SU-DHL-6 (cell line): ENCODE measurements at regions not wholly inside any gene's neighbourhood (a gene's known extent, or its start where the extent isn't known, plus 50 kb on each side); places are given as distances from the start of the nearest gene placed in this dataset.

ENCODE experiments used
- H2AFZ ChIP-seq: fragments of 200-600 bp; sonication (generic); 2 replicates; pipeline ENCODE4 v1.6.1; 2014; ENCODE audit warnings: low read depth, mild to moderate bottlenecking, moderate library complexity, mixed read lengths, antibody characterized with exemption, low read length; ENCODE audit not compliant: severe bottlenecking
- H3F3A ChIP-seq: fragments of 200-600 bp; shearing (Covaris generic); 2 replicates; pipeline ENCODE4 v1.6.0; 2016; ENCODE audit warnings: antibody characterized with exemption, mild to moderate bottlenecking; ENCODE audit not compliant: insufficient read depth
- H3K27ac ChIP-seq: fragments of 200-600 bp; sonication (generic); 2 replicates; pipeline ENCODE4 v1.5.1; 2016; ENCODE audit warnings: low read depth, mild to moderate bottlenecking, low read length, moderate library complexity, mixed read lengths
- H3K27me3 ChIP-seq: fragments of 200-600 bp; sonication (generic), shearing (Covaris generic); 2 replicates; pipeline ENCODE4 v1.6.0; 2014; ENCODE audit warnings: mild to moderate bottlenecking, low read length
- H3K36me3 ChIP-seq: fragments of 200-600 bp; sonication (generic); 2 replicates; pipeline ENCODE4 v1.6.1; 2014; ENCODE audit warnings: mild to moderate bottlenecking, low read length, mixed read lengths
- H3K4me2 ChIP-seq: fragments of 300-600, 200-600 bp; shearing (Covaris generic), sonication (generic); 2 replicates; pipeline ENCODE4 v1.6.0; 2014; ENCODE audit warnings: low read length, low read depth, mild to moderate bottlenecking; ENCODE audit not compliant: poor library complexity, severe bottlenecking
- H3K4me3 ChIP-seq: fragments of 200-600 bp; sonication (generic); 2 replicates; pipeline ENCODE4 v1.5.1; 2014; ENCODE audit warnings: antibody characterized with exemption, low read length, mild to moderate bottlenecking, mixed read lengths; ENCODE audit not compliant: insufficient read depth, poor library complexity, severe bottlenecking
- H3K79me2 ChIP-seq: fragments of 200-600 bp; sonication (generic); 2 replicates; pipeline ENCODE4 v1.6.1; 2014; ENCODE audit warnings: mild to moderate bottlenecking, low read length, moderate library complexity; ENCODE audit not compliant: insufficient read depth
- H3K9ac ChIP-seq: fragments of 200-600 bp; sonication (generic); 2 replicates; pipeline ENCODE4 v1.7.0; 2014; ENCODE audit warnings: mild to moderate bottlenecking, low read length
- H3K9me2 ChIP-seq: fragments of 200-600 bp; sonication (generic); replicated peaks from 2 replicates; pipeline ENCODE4 v1.6.1; 2014; ENCODE audit warnings: low read length; ENCODE audit not compliant: insufficient read depth
- H3K9me3 ChIP-seq: fragments of 200-600 bp; sonication (generic); 2 replicates; pipeline ENCODE4 v1.6.1; 2014; ENCODE audit warnings: low read length, mixed read lengths; ENCODE audit not compliant: insufficient read depth
- H4K20me1 ChIP-seq: fragments of 200-600 bp; sonication (generic); 2 replicates; pipeline ENCODE4 v1.6.1; 2014; ENCODE audit warnings: low read depth, mild to moderate bottlenecking, antibody characterized with exemption, low read length, moderate library complexity, mixed read lengths
- EZH2phosphoT487 ChIP-seq: fragments of 200-600 bp; sonication (generic), shearing (Covaris generic); conservative IDR thresholded peaks from 2 replicates; pipeline ENCODE4 v1.6.1; 2018; ENCODE audit warnings: mild to moderate bottlenecking, antibody characterized with exemption, low read length, moderate library complexity, mixed read lengths
- TF ChIP-seq, protein P1 (sequence below): fragments of 200-600 bp; sonication (generic); IDR thresholded peaks from one replicate; pipeline ENCODE4 v1.5.1; 2017; ENCODE audit warnings: antibody characterized with exemption, mild to moderate bottlenecking, low read length, moderate library complexity; ENCODE audit not compliant: insufficient read depth, poor library complexity, severe bottlenecking

DNA sequence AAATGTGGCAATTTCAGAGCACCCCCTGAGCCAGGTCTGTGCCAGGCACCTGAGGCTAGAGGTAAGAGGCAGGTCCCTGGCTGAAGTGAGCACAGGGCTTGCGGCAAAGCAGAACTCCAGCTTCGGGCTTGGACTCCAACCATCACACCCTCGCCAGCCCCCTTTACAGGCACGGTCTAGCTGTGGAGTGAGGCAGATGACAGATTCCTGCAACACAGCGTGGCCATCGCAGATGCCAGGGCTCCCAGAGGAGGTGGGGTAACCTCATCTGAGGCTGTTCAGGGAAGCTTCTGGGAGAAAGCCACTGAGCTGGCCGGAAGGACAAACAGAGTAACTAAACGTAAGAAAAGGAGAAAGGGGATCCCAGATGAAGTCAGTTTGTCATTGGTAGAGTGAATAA lies 55.6 kb upstream of the CASZ1 start:
- no peak for TF ChIP-seq EZH2phosphoT487
- TF ChIP-seq, protein P1, sequence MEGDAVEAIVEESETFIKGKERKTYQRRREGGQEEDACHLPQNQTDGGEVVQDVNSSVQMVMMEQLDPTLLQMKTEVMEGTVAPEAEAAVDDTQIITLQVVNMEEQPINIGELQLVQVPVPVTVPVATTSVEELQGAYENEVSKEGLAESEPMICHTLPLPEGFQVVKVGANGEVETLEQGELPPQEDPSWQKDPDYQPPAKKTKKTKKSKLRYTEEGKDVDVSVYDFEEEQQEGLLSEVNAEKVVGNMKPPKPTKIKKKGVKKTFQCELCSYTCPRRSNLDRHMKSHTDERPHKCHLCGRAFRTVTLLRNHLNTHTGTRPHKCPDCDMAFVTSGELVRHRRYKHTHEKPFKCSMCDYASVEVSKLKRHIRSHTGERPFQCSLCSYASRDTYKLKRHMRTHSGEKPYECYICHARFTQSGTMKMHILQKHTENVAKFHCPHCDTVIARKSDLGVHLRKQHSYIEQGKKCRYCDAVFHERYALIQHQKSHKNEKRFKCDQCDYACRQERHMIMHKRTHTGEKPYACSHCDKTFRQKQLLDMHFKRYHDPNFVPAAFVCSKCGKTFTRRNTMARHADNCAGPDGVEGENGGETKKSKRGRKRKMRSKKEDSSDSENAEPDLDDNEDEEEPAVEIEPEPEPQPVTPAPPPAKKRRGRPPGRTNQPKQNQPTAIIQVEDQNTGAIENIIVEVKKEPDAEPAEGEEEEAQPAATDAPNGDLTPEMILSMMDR = no peak
- Histone ChIP-seq H3K4me2 (no peak overlapping the region), H3K36me3 (no peaks in the 10 kb centered on the region), H3K9me3 (no peaks in the 10 kb centered on the region; the same call in 1 of the 2 replicates), H3K27ac (no peak overlapping the region), H3K9me2 (no peaks in the 10 kb centered on the region), H2AFZ (no peak overlapping the region), H3K27me3 (no peaks in the 10 kb centered on the region), H4K20me1 (no peaks in the 10 kb centered on the region), H3K4me3 (no peak overlapping the region), H3K9ac (no peak overlapping the region), H3F3A (no peaks in the 10 kb centered on the region), H3K79me2 (no peaks in the 10 kb centered on the region)

DNA sequence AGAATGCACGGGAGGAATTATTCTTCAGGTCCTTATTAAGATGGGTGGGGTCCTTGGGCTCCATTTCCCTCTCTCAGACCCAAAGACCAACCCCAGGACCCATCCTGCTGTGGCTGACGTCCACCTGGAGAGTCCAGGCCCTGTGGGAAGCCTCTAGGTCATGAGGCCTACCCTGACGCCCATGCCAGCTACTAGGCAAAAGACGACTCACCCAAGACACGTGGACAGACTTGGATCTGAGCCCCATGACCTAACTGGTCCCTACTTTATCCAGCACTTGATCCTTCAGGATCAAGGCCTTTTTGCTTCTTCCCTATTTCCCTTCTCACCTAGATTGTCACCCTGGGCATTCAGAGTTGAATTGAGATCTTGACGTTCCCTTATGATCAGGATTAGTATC lies 56.0 kb upstream of the CASZ1 start:
- Histone ChIP-seq H3K9me3 (no peaks in the 10 kb centered on the region; the same call in 1 of the 2 replicates), H3K79me2 (no peaks in the 10 kb centered on the region), H3K4me2 (no peak overlapping the region), H3K27ac (no peak overlapping the region), H2AFZ (no peak overlapping the region), H3K4me3 (no peak overlapping the region), H3K9ac (no peak overlapping the region), H4K20me1 (no peaks in the 10 kb centered on the region), H3K36me3 (no peaks in the 10 kb centered on the region), H3K27me3 (no peaks in the 10 kb centered on the region), H3K9me2 (no peaks in the 10 kb centered on the region), H3F3A (no peaks in the 10 kb centered on the region)
- TF ChIP-seq, protein P1 = no peak
- no peak for TF ChIP-seq EZH2phosphoT487

DNA sequence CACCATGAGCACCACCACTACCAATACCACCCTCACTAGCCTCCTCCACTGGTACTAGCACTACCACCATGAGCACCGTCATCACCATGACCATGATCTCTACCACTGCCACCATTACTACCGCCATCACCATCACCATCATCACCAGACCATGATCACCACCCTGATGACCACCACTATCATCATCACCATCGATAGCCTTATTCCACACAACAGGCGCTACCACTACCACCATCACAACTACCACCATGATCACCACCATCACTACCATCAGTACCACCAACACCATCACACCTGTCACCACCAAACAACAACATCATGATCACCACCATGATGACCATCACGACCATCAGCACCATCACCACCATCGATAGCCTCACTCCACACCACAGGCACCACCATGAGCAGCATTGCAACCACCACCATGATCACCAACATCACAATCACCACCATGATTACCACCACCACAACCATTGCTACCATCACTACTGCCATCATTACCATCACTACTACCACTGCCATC lies 56.6 kb upstream of the CASZ1 start:
- no peak overlapping the region for H3K4me2 ChIP-seq
- no peak overlapping the region for H3K27ac ChIP-seq
- no peak overlapping the region for H2AFZ ChIP-seq
- H3K36me3 ChIP-seq = no peaks in the 10 kb centered on the region
- no peak overlapping the region for H3K4me3 ChIP-seq
- no peaks in the 10 kb centered on the region for H4K20me1 ChIP-seq
- no peak for TF ChIP-seq EZH2phosphoT487
- TF ChIP-seq, protein P1 = no peak
- no peaks in the 10 kb centered on the region; the same call in 1 of the 2 replicates for H3K9me3 ChIP-seq
- no peak overlapping the region for H3K9ac ChIP-seq
- no peaks in the 10 kb centered on the region for H3F3A ChIP-seq
- H3K9me2 ChIP-seq = no peaks in the 10 kb centered on the region
- no peaks in the 10 kb centered on the region for H3K79me2 ChIP-seq
- no peaks in the 10 kb centered on the region for H3K27me3 ChIP-seq
